ENCODE measurements at regions not wholly inside any gene's neighbourhood (a gene's known extent, or its start where the extent isn't known, plus 50 kb on each side); places are given as distances from the start of the nearest gene placed in this dataset.

DNA sequence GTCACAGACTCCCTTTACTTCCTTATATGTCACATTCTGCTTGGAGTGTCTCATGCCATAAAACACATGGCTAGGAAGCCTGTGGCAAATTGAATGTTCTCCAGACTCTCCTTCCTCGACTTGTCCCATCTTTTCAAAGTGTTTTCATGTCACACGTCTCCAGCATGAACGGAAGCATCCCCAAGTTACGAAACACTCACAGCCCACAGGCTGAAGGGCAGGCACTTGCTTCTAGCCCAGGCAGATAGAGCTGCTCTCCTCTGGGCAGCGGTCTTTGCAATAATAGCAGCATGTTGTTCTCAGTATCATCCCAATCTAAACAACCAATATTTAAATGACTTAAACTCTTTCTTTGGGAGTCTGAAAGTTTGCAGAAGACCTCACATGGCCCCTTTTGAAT is 85.3 kb upstream of the ADAMTS9 start:
- CTCF ChIA-PET, result no interaction called here
- no peak for DNase-seq (ENCODE audit: low read depth, low spot score)

DNA sequence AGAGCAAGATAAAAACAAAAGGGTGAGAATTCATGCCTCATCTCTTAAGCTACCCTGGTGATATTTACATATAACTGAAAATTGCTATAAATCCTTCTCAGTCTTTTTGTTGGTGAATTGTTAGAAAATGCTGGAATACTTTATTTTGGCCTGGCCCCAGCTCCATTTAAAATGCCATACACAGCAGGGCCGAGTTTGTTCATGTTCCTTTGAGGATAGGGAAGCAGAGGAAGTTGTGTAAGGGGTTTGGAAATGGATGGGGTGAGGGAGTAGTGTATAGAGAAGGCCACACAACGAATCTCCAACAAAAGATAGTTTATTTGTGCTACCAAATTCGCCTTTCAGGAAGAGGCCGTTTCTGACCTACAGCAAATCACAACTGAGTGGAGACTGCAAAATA is 78.6 kb upstream of the ADAMTS9 start:
- POLR2A ChIA-PET, result no interaction called here
- DNase-seq (ENCODE audit: low read depth, low spot score), result no peak
- CTCF ChIA-PET, result no interaction called here
- TF ChIP-seq, protein P1, sequence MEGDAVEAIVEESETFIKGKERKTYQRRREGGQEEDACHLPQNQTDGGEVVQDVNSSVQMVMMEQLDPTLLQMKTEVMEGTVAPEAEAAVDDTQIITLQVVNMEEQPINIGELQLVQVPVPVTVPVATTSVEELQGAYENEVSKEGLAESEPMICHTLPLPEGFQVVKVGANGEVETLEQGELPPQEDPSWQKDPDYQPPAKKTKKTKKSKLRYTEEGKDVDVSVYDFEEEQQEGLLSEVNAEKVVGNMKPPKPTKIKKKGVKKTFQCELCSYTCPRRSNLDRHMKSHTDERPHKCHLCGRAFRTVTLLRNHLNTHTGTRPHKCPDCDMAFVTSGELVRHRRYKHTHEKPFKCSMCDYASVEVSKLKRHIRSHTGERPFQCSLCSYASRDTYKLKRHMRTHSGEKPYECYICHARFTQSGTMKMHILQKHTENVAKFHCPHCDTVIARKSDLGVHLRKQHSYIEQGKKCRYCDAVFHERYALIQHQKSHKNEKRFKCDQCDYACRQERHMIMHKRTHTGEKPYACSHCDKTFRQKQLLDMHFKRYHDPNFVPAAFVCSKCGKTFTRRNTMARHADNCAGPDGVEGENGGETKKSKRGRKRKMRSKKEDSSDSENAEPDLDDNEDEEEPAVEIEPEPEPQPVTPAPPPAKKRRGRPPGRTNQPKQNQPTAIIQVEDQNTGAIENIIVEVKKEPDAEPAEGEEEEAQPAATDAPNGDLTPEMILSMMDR (IDR thresholded peaks at IDR 0.05; ENCODE audit: insufficient read depth, low read length, missing control alignments), result no peak
- no peak overlapping the region for H3K4me3 ChIP-seq (ENCODE audit: low read depth, low read length)

More for the DNA sequence above, 85.3 kb upstream of the ADAMTS9 start:
- POLR2A ChIA-PET, result no interaction called here
- TF ChIP-seq, protein P1 (IDR thresholded peaks at IDR 0.05; ENCODE audit: insufficient read depth, low read length, missing control alignments), result no peak
- no peak overlapping the region for H3K4me3 ChIP-seq (ENCODE audit: low read depth, low read length)

DNA sequence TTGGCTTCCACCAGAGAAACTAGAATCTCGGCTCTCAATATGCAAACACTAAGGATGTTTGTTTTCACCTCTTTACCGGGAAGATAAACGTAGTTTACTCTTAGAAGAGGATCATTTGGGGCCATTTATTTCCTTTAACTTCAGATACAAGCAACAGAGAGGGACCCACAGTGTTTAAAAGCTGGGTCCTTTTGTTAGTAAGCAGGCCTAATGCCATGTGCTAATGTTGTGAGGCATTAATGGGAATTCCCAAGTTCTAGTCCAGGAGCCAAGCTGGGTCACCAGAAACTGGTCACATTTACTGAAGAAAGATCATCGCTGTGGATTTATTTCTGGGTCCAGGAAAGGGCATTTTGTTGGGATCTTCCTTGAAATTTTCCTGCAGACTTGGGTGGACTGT is 78.1 kb upstream of the ADAMTS9 start:
- ChIA-PET CTCF (no interaction called here), POLR2A (no interaction called here)
- no peak for DNase-seq (ENCODE audit: low read depth, low spot score)
- TF ChIP-seq, protein P1 (IDR thresholded peaks at IDR 0.05; ENCODE audit: insufficient read depth, low read length, missing control alignments), result no peak
- H3K4me3 ChIP-seq (ENCODE audit: low read depth, low read length), result no peak overlapping the region

DNA sequence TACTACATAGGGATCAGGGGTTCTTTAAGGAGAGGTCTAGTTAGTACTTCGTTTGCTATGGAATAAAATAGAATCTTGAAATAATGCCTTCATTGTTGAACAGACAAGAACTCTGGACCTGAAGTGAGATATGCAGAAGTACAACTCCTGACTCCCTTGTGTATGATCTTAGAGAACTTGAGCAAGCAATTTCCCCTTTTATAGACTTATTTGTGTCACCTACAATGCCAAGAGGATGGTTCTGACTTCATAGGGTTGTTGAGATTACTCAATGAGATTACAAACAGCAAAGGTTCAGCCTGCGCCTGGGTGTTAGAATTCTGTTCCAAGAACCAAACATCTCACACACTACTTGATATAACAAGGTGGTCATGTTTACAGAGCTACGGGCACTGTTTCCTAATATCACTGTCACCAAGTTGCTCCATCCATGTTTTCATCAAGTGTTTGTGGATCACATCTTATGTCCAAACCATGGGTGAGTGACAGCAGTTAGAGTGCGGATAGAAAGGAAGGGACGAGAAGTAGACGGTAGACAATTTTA is 76.7 kb upstream of the ADAMTS9 start:
- TF ChIP-seq, protein P1 (IDR thresholded peaks at IDR 0.05; ENCODE audit: insufficient read depth, low read length, missing control alignments), result no peak
- ChIA-PET CTCF (no interaction called here), POLR2A (no interaction called here)
- no peak for DNase-seq (ENCODE audit: low read depth, low spot score)
- no peak overlapping the region for H3K4me3 ChIP-seq (ENCODE audit: low read depth, low read length)

DNA sequence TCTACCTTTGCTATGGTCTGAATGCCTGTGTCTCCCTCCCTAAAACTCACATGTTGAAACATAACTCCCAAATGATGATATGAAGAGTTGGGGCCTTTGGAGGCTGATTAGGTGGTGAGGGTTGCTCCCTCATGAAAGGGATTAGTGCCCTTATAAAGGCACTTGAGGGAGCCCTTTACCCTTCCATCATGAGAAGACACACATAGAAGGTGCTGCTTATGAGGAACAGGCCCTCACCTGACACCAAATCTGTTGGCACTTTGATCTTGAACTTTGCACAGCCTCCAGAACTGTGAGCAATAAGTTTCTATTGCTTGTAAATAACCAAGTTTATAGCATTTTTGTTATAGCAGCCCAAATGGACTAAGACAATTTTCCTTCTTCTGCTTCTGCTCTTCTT is 76.2 kb upstream of the ADAMTS9 start:
- ChIA-PET POLR2A (no interaction called here), CTCF (no interaction called here)
- TF ChIP-seq, protein P1 (IDR thresholded peaks at IDR 0.05; ENCODE audit: insufficient read depth, low read length, missing control alignments), result no peak
- no peak overlapping the region for H3K4me3 ChIP-seq (ENCODE audit: low read depth, low read length)
- DNase-seq (ENCODE audit: low read depth, low spot score), result no peak

DNA sequence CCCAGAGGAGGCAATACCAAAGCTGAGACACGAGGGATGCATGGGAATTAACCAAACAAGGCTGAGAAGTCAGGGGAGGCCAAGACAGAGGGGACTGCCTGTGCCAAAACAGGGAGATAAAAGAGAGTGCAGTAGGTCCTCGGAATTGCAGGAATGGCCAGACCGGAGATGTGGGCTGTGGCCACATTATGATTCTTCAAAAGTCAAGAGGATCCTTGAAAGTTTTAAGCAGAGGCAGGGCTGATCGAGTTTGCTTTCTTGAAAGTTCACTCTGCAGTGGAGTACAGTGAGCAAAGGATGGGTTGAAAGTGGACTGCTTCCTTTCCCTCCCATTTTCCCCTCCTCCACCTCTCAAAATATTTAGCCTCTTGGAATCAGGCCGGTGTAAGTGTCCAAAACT is 73.9 kb upstream of the ADAMTS9 start:
- CTCF ChIA-PET, result no interaction called here
- TF ChIP-seq, protein P1 (IDR thresholded peaks at IDR 0.05; ENCODE audit: insufficient read depth, low read length, missing control alignments), result no peak
- H3K4me3 ChIP-seq (ENCODE audit: low read depth, low read length), result no peak overlapping the region
- POLR2A ChIA-PET, result no interaction called here
- DNase-seq (ENCODE audit: low read depth, low spot score), result no peak

All from AG04449 (cell line).